Naive thymus-derived CD4-positive, alpha-beta T cell (primary cell): ENCODE measurements at regions not wholly inside any gene's neighbourhood (a gene's known extent, or its start where the extent isn't known, plus 50 kb on each side); places are given as distances from the start of the nearest gene placed in this dataset.
A peak's percentile ranks its signal among the peaks of the same experiment; 100 is the strongest.

Experiments
- ATAC-seq: fragments of 150-1000 bp; cut with Tn5 transposase; 2 replicates; pipeline ENCODE4 v1.10.0; 2021; ENCODE audit warnings: mild to moderate bottlenecking, moderate library complexity
- CTCF ChIA-PET: fragments of 350-600 bp; sonication (Branson Sonifier 250); formaldehyde crosslinking; loops from one replicate; lab custom pipeline; 2021; ENCODE audit warnings: antibody characterized with exemption; lab: Charles Lee
- POLR2A ChIA-PET: fragments of 350-600 bp; sonication (Branson Sonifier 250); formaldehyde crosslinking; loops from one replicate; lab custom pipeline; 2021; ENCODE audit warnings: antibody characterized with exemption, inconsistent platforms; lab: Charles Lee
- DNase-seq, 9 donors: peaks; one replicate each; pipeline versions ENCODE4 v3.0.0 to v3.0.0-alpha.2; 2020 to 2022; ENCODE audit warnings: mixed read lengths in 1 of 9
- H3K27ac ChIP-seq: one replicate; pipeline ENCODE4 v1.7.0; 2013; ENCODE audit warnings: mild to moderate bottlenecking, low read depth, low read length, moderate library complexity
- H3K27me3 ChIP-seq, 2 donors: one replicate each; pipeline ENCODE4 v1.7.0; 2013; ENCODE audit warnings: low read length in 2 of 2, mild to moderate bottlenecking in 2 of 2, moderate library complexity in 2 of 2; ENCODE audit not compliant: control insufficient read depth in 2 of 2, insufficient read depth in 2 of 2
- H3K36me3 ChIP-seq, 3 experiments: 1 replicate in 2 of 3; 2 replicates in 1 of 3; pipeline ENCODE4 v1.7.0; 2013; ENCODE audit warnings: low read length in 3 of 3, mild to moderate bottlenecking in 3 of 3, moderate library complexity in 1 of 3; ENCODE audit not compliant: insufficient read depth in 3 of 3, control insufficient read depth in 2 of 3
- H3K4me1 ChIP-seq, 2 donors: one replicate each; pipeline ENCODE4 v1.7.0; 2013; ENCODE audit warnings: low read length in 2 of 2, mild to moderate bottlenecking in 2 of 2, moderate library complexity in 1 of 2; ENCODE audit not compliant: control insufficient read depth in 2 of 2, insufficient read depth in 2 of 2
- H3K4me3 ChIP-seq: 2 replicates; pipeline ENCODE4 v1.7.0; 2013; ENCODE audit warnings: mild to moderate bottlenecking, low read length
- H3K9me3 ChIP-seq, 3 experiments: 1 replicate in 2 of 3; 2 replicates in 1 of 3; pipeline ENCODE4 v1.7.0; 2013; ENCODE audit warnings: low read length in 3 of 3; ENCODE audit not compliant: control insufficient read depth in 2 of 3
- H3K27ac Mint-ChIP-seq, 9 donors: one replicate each; pipeline ENCODE4 v1.8.0; 2020 to 2022; ENCODE audit warnings: mixed read lengths in 9 of 9, mild to moderate bottlenecking in 8 of 9, moderate library complexity in 5 of 9, inconsistent platforms in 2 of 9
- H3K27me3 Mint-ChIP-seq, 5 donors: one replicate each; pipeline ENCODE4 v1.8.0; 2021 to 2022; ENCODE audit warnings: mixed read lengths in 5 of 5, mild to moderate bottlenecking in 1 of 5
- H3K36me3 Mint-ChIP-seq, 5 donors: one replicate each; pipeline ENCODE4 v1.8.0; 2020 to 2022; ENCODE audit warnings: mixed read lengths in 5 of 5, mild to moderate bottlenecking in 3 of 5, inconsistent platforms in 1 of 5
- H3K4me1 Mint-ChIP-seq, 7 donors: one replicate each; pipeline ENCODE4 v1.8.0; 2020 to 2022; ENCODE audit warnings: mixed read lengths in 7 of 7, mild to moderate bottlenecking in 3 of 7, inconsistent platforms in 1 of 7
- H3K4me3 Mint-ChIP-seq, 10 donors: one replicate each; pipeline ENCODE4 v1.8.0; 2020 to 2022; ENCODE audit warnings: mild to moderate bottlenecking in 10 of 10, mixed read lengths in 10 of 10, moderate library complexity in 6 of 10, inconsistent platforms in 2 of 10
- H3K9me3 Mint-ChIP-seq, 11 donors: one replicate each; pipeline ENCODE4 v1.8.0; 2020 to 2022; ENCODE audit warnings: mixed read lengths in 11 of 11, mild to moderate bottlenecking in 4 of 11, inconsistent platforms in 1 of 11, moderate library complexity in 1 of 11
- intact Hi-C, 2 donors: fragments of 100-400 bp; cut with micrococcal nuclease; formaldehyde crosslinking; loops; one replicate each; pipeline ENCODE4 v1.15.1; 2023

GRCh38 chr1:193427524-193427923, 241.1 kb upstream of the B3GALT2 start:
- no peaks in the 10 kb centered on the region for H3K4me1 ChIP-seq
- CTCF ChIA-PET: no interaction called here
- intact Hi-C loops: no loop called here

GRCh38 chr1:193426061-193426460, 239.6 kb upstream of the B3GALT2 start:
- H3K36me3 ChIP-seq: no peaks in the 10 kb centered on the region
- intact Hi-C loops: no loop called here
- POLR2A ChIA-PET: no interaction called here

More at GRCh38 chr1:193427524-193427923, 241.1 kb upstream of the B3GALT2 start:
- H3K4me1 Mint-ChIP-seq: peaks cover 0 to 15% (median 7%) of the 10 kb centered on the region in 7 donors
- peaks cover 0 to 1% (median 0%) of the 10 kb centered on the region in 3 experiments for H3K9me3 ChIP-seq
- H3K4me3 Mint-ChIP-seq: no peak overlapping the region
- peaks cover 0 to 46% (median 0%) of the 10 kb centered on the region in 5 donors for H3K36me3 Mint-ChIP-seq
- no peaks in the 10 kb centered on the region for H3K36me3 ChIP-seq
- peak overlapping the region in 5 of 9 donors; percentile 7 to 58 (median 56) for H3K27ac Mint-ChIP-seq
- POLR2A ChIA-PET: interaction anchor here (1.4 kb wide), 1 partner anchor 24 kb away, joined by 3 read pairs; no protein-coding TSS in a partner anchor
- ATAC-seq (no peak), DNase-seq (no peak)
- H3K27me3 Mint-ChIP-seq: no peaks in the 10 kb centered on the region
- no peak overlapping the region for H3K27ac ChIP-seq
- no peak overlapping the region for H3K4me3 ChIP-seq
- peaks cover 0 to 20% (median 6%) of the 10 kb centered on the region in 11 donors for H3K9me3 Mint-ChIP-seq
- H3K27me3 ChIP-seq: no peaks in the 10 kb centered on the region

GRCh38 chr1:193421487-193421886, 235.1 kb upstream of the B3GALT2 start:
- Histone ChIP-seq H3K4me3 (no peak overlapping the region), H3K27ac (no peak overlapping the region), H3K36me3 (no peaks in the 10 kb centered on the region), H3K9me3 (no peaks in the 10 kb centered on the region), H3K27me3 (no peaks in the 10 kb centered on the region), H3K4me1 (peaks cover 16 to 19% of the 10 kb centered on the region in 2 donors)
- no peak for ATAC-seq
- no peak overlapping the region for H3K27ac Mint-ChIP-seq
- CTCF ChIA-PET: no interaction called here
- no peak for DNase-seq
- no peak overlapping the region for H3K4me3 Mint-ChIP-seq
- peaks cover 0 to 20% (median 0%) of the 10 kb centered on the region in 5 donors for H3K36me3 Mint-ChIP-seq
- intact Hi-C loops: no loop called here
- peaks cover 13 to 40% (median 31%) of the 10 kb centered on the region in 7 donors for H3K4me1 Mint-ChIP-seq
- H3K9me3 Mint-ChIP-seq: peaks cover 0 to 5% (median 0%) of the 10 kb centered on the region in 11 donors
- no peaks in the 10 kb centered on the region for H3K27me3 Mint-ChIP-seq
- POLR2A ChIA-PET: no interaction called here

More at GRCh38 chr1:193426061-193426460, 239.6 kb upstream of the B3GALT2 start:
- Histone ChIP-seq H3K27ac (no peak overlapping the region), H3K27me3 (no peaks in the 10 kb centered on the region), H3K4me1 (no peaks in the 10 kb centered on the region), H3K9me3 (no peaks in the 10 kb centered on the region), H3K4me3 (no peak overlapping the region)
- ATAC-seq: no peak
- CTCF ChIA-PET: interaction anchor here (0.8 kb wide), 1 partner anchor 11 kb away, joined by 4 read pairs; no protein-coding TSS in a partner anchor
- H3K36me3 Mint-ChIP-seq: peaks cover 0 to 37% (median 0%) of the 10 kb centered on the region in 5 donors
- DNase-seq: no peak
- H3K4me3 Mint-ChIP-seq: no peak overlapping the region
- no peak overlapping the region for H3K27ac Mint-ChIP-seq
- H3K27me3 Mint-ChIP-seq: no peaks in the 10 kb centered on the region
- H3K4me1 Mint-ChIP-seq: peaks cover 0 to 15% (median 7%) of the 10 kb centered on the region in 7 donors
- H3K9me3 Mint-ChIP-seq: peaks cover 0 to 13% (median 0%) of the 10 kb centered on the region in 11 donors

GRCh38 chr1:193419295-193419694, 232.9 kb upstream of the B3GALT2 start:
- peaks cover 0 to 32% (median 0%) of the 10 kb centered on the region in 5 donors for H3K36me3 Mint-ChIP-seq
- CTCF ChIA-PET: interaction anchor here (0.6 kb wide), 1 partner anchor 92 kb away, joined by 4 read pairs; no protein-coding TSS in a partner anchor
- Histone ChIP-seq H3K9me3 (no peaks in the 10 kb centered on the region), H3K27me3 (no peaks in the 10 kb centered on the region), H3K27ac (no peak overlapping the region), H3K4me3 (no peak overlapping the region), H3K36me3 (no peaks in the 10 kb centered on the region), H3K4me1 (peaks cover 16 to 19% of the 10 kb centered on the region in 2 donors)
- ATAC-seq (no peak), DNase-seq (no peak)
- POLR2A ChIA-PET: interaction anchor here (1.5 kb wide), 1 partner anchor 43 kb away, joined by 4 read pairs; no protein-coding TSS in a partner anchor
- intact Hi-C loops: loop anchor here (2.0 to 10.0 kb wide), 7 partner anchors 18 to 633 kb away; partner anchors contain the start of genes RGS2 (in 1 of the 2), RO60 (in 1 of the 2) and UCHL5 (in 1 of the 2)
- H3K27me3 Mint-ChIP-seq: no peaks in the 10 kb centered on the region
- H3K4me1 Mint-ChIP-seq: peaks cover 15 to 56% (median 44%) of the 10 kb centered on the region in 7 donors
- H3K27ac Mint-ChIP-seq: peak overlapping the region in 8 of 9 donors; percentile 12 to 95 (median 90)
- peaks cover 0 to 19% (median 0%) of the 10 kb centered on the region in 11 donors for H3K9me3 Mint-ChIP-seq
- peak overlapping the region in 9 of 10 donors; percentile 8 to 93 (median 87) for H3K4me3 Mint-ChIP-seq

GRCh38 chr1:193418745-193419058, 232.3 kb upstream of the B3GALT2 start:
- Histone ChIP-seq H3K27ac (peak overlapping the region; percentile 58), H3K36me3 (no peaks in the 10 kb centered on the region), H3K4me3 (peak overlapping the region; percentile 45), H3K27me3 (no peaks in the 10 kb centered on the region), H3K4me1 (peaks cover 16 to 19% of the 10 kb centered on the region in 2 donors), H3K9me3 (no peaks in the 10 kb centered on the region)
- H3K27ac Mint-ChIP-seq: peak overlapping the region; percentile 88 to 95 (median 91)
- H3K4me3 Mint-ChIP-seq: peak overlapping the region; percentile 68 to 93 (median 87)
- intact Hi-C loops: loop anchor here (1.0 to 10.0 kb wide), 11 partner anchors 10 to 634 kb away; partner anchors contain the start of genes RGS2 (in 1 of the 2), RO60 (in 1 of the 2) and UCHL5 (in 1 of the 2)
- H3K9me3 Mint-ChIP-seq: peaks cover 0 to 19% (median 0%) of the 10 kb centered on the region in 11 donors
- POLR2A ChIA-PET: interaction anchor here (1.3 kb wide), 1 partner anchor 170 kb away, joined by 3 read pairs; no protein-coding TSS in a partner anchor
- peaks cover 0 to 34% (median 0%) of the 10 kb centered on the region in 5 donors for H3K36me3 Mint-ChIP-seq
- DNase-seq (no peak), ATAC-seq (peak; percentile 51)
- H3K4me1 Mint-ChIP-seq: peaks cover 15 to 56% (median 44%) of the 10 kb centered on the region in 7 donors
- CTCF ChIA-PET: no interaction called here
- no peaks in the 10 kb centered on the region for H3K27me3 Mint-ChIP-seq

- Histone ChIP-seq H3K27ac (peak overlapping the region; percentile 58), H3K4me1 (peaks cover 16 to 19% of the 10 kb centered on the region in 2 donors), H3K9me3 (no peaks in the 10 kb centered on the region), H3K27me3 (no peaks in the 10 kb centered on the region), H3K36me3 (no peaks in the 10 kb centered on the region), H3K4me3 (peak overlapping the region; percentile 45)
- Mint-ChIP-seq H3K36me3 (peaks cover 3 to 36% (median 3%) of the 10 kb centered on the region in 5 donors), H3K27ac (peak overlapping the region; percentile 88 to 95 (median 91)), H3K9me3 (peaks cover 0 to 22% (median 0%) of the 10 kb centered on the region in 11 donors), H3K4me3 (peak overlapping the region; percentile 68 to 93 (median 87)), H3K27me3 (no peaks in the 10 kb centered on the region), H3K4me1 (peaks cover 15 to 57% (median 46%) of the 10 kb centered on the region in 7 donors)
- POLR2A ChIA-PET: interaction anchor here (0.7 to 1.3 kb wide), 3 partner anchors 14 to 171 kb away, joined by 3 read pairs; no protein-coding TSS in a partner anchor
- CTCF ChIA-PET: interaction anchor here (0.7 kb wide), 1 partner anchor 190 kb away, joined by 4 read pairs; no protein-coding TSS in a partner anchor
- DNase-seq: peak in 7 of 9 donors; percentile 16 to 64 (median 47)
- intact Hi-C loops: loop anchor here (1.0 to 10.0 kb wide), 13 partner anchors 9 to 634 kb away; partner anchors contain the start of genes RGS2 (in 1 of the 2), RO60 (in 1 of the 2) and UCHL5 (in 1 of the 2)
- peak; percentile 81 for ATAC-seq
These were observed 231.7 kb upstream of the B3GALT2 start for GRCh38 chr1:193417945-193418744.
